D721Med (cell line): ENCODE measurements at regions not wholly inside any gene's neighbourhood (a gene's known extent, or its start where the extent isn't known, plus 50 kb on each side); places are given as distances from the start of the nearest gene placed in this dataset.

Source experiments
- DNase-seq: peaks from one replicate; pipeline ENCODE4 v3.0.0; 2011; ENCODE audit warnings: low spot score; ENCODE audit not compliant: insufficient read length
- FAIRE-seq: peaks from 2 replicates; lab custom pipeline; 2011; peaks lifted over from hg19 to GRCh38; lab: Jason Lieb, UNC
- CTCF ChIP-seq: IDR thresholded peaks from 2 replicates; pipeline ENCODE4 v1.5.1; 2012; ENCODE audit warnings: mild to moderate bottlenecking, control low read depth; ENCODE audit not compliant: insufficient read depth; ENCODE audit errors: missing control alignments

GRCh38 chr2:128775914-128776285 is 457.2 kb upstream of the HS6ST1 start:
- no peak for DNase-seq
- no peak for TF ChIP-seq CTCF
- no peak for FAIRE-seq

DNA sequence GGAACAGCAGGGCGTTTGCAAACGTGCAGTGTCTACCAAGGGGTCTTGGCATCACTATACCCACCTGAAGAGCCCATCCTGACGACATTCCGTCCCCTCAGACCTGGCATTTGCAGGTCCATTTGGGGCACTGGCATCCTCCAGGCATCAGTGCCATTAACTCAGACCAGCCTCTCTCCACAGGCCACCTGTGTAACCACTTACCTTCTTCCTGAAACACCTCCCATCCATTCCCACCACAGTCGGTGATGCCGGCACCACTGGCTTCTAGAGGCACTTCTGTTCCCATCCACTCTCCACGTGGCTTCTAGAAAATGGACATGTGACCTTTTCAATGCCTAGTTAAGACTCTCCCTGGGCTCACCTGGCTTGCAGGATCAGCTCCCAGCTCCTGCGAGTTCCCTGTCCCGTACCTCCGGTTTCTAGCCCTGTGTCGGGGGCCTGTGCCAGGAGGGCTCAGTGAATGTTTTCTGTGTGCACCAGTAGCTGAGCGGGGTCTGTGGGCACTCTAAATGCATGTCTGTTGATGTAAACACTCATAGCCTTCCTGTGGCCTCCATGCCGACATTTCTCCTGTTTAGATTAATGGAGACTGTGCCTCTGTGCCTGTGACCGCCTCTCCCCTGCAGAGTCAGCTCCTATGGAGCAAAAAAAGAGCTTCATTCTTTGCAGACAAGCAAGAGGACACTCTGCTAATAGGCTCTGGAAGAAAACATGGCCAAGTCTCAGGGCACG is 458.0 kb upstream of the HS6ST1 start:
- no peak for TF ChIP-seq CTCF

GRCh38 chr2:128777196-128778035 is 458.7 kb upstream of the HS6ST1 start:
- DNase-seq (no peak), FAIRE-seq (no peak)
- TF ChIP-seq CTCF, result no peak

More for the DNA sequence above, 458.0 kb upstream of the HS6ST1 start:
- FAIRE-seq, result no peak
- no peak for DNase-seq

GRCh38 chr2:128778843-128779242 is 460.2 kb upstream of the HS6ST1 start:
- no peak for FAIRE-seq
- TF ChIP-seq CTCF, result no peak
- DNase-seq, result no peak

- no peak for FAIRE-seq
- TF ChIP-seq CTCF, result no peak
- no peak for DNase-seq
These were observed 460.8 kb upstream of the HS6ST1 start for GRCh38 chr2:128779301-128780095.

DNA sequence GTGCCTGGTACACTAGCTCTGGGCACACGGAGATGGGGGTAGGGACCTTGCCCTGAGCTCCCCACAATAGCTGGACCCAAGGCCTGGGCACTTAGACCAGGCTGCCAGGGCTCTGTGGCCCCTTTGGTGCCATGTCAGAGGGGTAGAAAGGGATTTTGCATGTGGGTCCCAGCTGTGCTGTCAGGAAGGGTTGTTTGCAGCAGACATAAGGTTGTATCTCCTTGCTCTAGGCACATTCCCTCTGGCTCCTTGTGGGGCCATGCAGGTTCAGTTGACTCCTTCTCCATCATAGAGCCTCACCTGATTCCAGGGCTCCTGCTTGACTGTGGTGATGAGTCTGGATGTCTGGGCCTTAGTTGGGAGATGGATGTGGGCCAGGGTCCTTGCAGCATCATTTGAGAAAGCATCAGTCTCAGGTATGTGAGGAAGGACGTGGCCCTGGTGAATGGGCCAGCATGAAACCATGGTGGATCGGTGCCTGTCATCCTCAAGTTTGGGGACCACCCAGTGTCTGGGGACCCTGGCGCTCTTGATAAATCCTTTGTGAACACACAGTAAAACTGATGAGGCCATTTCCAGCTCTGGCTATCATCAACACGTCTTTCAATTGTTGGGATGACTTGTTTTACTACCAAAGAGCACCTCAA is 461.9 kb upstream of the HS6ST1 start:
- FAIRE-seq (no peak), DNase-seq (no peak)
- TF ChIP-seq CTCF, result no peak
